ENCODE measurements at regions not wholly inside any gene's neighbourhood (a gene's known extent, or its start where the extent isn't known, plus 50 kb on each side); places are given as distances from the start of the nearest gene placed in this dataset.

- TF ChIP-seq CTCF (IDR thresholded peaks at IDR 0.05; ENCODE audit: borderline replicate concordance, extremely low read depth, low read length, poor library complexity, severe bottlenecking) (no peak), EZH2 (IDR thresholded peaks at IDR 0.05; ENCODE audit: borderline replicate concordance, low read depth, low read length, severe bottlenecking) (no peak)
Observed at GRCh38 chr4:111924696-111925095, 220.6 kb upstream of the FAM241A start.

Measured in DND-41 (cell line).